Esophagus muscularis mucosa (tissue), 4 donors: ENCODE measurements at regions not wholly inside any gene's neighbourhood (a gene's known extent, or its start where the extent isn't known, plus 50 kb on each side); places are given as distances from the start of the nearest gene placed in this dataset.

Experiments used
- DNase-seq: peaks from one replicate; pipeline ENCODE4 v3.0.0-alpha.2; 2017; ENCODE audit errors: extremely low spot score
- H3K27ac ChIP-seq, 4 donors: fragments of 200-600 bp; sonication (generic); replicated peaks in 1 of 4; 1 replicate in 3 of 4; 2 replicates in 1 of 4; pipeline ENCODE4 v1.5.1; 2016 to 2019; ENCODE audit warnings: mild to moderate bottlenecking in 1 of 4
- H3K27me3 ChIP-seq, 4 donors: fragments of 200-600 bp; sonication (generic); one replicate each; pipeline versions ENCODE4 v1.5.1 to v1.6.0; 2016 to 2019
- H3K36me3 ChIP-seq, 4 donors: fragments of 200-600 bp; sonication (generic); one replicate each; pipeline ENCODE4 v1.5.1; 2016 to 2019
- H3K4me1 ChIP-seq, 4 donors: fragments of 200-600 bp; sonication (generic); one replicate each; pipeline ENCODE4 v1.5.1; 2016 to 2019
- H3K4me3 ChIP-seq, 4 donors: fragments of 200-600 bp; sonication (generic); 1 replicate in 2 of 4; 2 replicates in 2 of 4; pipeline ENCODE4 v1.5.1; 2016 to 2019; ENCODE audit warnings: mild to moderate bottlenecking in 4 of 4, moderate library complexity in 1 of 4
- H3K9me3 ChIP-seq, 4 donors: fragments of 200-600 bp; sonication (generic); 1 replicate in 3 of 4; 2 replicates in 1 of 4; pipeline ENCODE4 v1.5.1; 2016 to 2019
- EP300 ChIP-seq: sonication (generic); formaldehyde crosslinking; IDR thresholded peaks from one replicate; pipeline ENCODE4 v1.6.1; 2017; ENCODE audit warnings: antibody characterized with exemption
- POLR2A ChIP-seq: fragments of 450-650 bp; IDR thresholded peaks from one replicate; pipeline ENCODE4 v1.6.1; 2017; ENCODE audit warnings: antibody characterized with exemption, moderate library complexity, mild to moderate bottlenecking, low read depth
- POLR2AphosphoS5 ChIP-seq, 2 donors: sonication (generic); formaldehyde crosslinking; IDR thresholded peaks; one replicate each; pipeline ENCODE4 v1.6.1; 2017; ENCODE audit warnings: antibody characterized with exemption in 2 of 2
- WGBS: methylation state at CpG from one replicate; pipeline ENCODE4 v1.1.5; 2018; 5-methylcytosine and 5-hydroxymethylcytosine counted together
- intact Hi-C: fragments of 100-400 bp; cut with DNase I; formaldehyde crosslinking; loops from one replicate; pipeline ENCODE4 v1.15.1; 2023
- TF ChIP-seq, protein P1 (sequence below), 3 experiments: fragments of 200-600 bp in 2 of 3; fragments of 450-650 bp in 1 of 3; sonication (generic) in 2 of 3; IDR thresholded peaks; one replicate each; pipeline ENCODE4 v1.5.1; 2017 to 2019; ENCODE audit warnings: antibody characterized with exemption in 3 of 3, mild to moderate bottlenecking in 2 of 3, moderate library complexity in 1 of 3

DNA sequence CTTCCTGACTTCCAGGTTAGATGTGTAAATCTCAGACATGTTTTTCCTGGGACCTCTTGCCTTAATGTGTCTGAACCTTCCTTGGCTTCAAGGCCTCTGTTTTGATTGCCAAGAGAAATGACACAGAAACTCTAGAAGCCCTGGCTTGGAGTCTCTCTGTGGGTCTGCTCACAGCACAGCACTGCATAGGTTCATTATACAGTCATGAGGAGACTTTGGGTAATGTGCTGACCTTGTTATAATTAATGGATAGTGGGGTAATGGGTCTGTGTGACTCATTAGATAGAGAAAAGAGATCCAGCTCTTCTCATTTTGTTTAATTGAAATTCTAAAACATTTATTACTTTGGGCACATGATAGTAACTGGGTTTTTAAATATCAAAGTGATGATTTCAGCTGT lies 175.8 kb upstream of the GLRA1 start:
- no peak for DNase-seq
- TF ChIP-seq, protein P1, sequence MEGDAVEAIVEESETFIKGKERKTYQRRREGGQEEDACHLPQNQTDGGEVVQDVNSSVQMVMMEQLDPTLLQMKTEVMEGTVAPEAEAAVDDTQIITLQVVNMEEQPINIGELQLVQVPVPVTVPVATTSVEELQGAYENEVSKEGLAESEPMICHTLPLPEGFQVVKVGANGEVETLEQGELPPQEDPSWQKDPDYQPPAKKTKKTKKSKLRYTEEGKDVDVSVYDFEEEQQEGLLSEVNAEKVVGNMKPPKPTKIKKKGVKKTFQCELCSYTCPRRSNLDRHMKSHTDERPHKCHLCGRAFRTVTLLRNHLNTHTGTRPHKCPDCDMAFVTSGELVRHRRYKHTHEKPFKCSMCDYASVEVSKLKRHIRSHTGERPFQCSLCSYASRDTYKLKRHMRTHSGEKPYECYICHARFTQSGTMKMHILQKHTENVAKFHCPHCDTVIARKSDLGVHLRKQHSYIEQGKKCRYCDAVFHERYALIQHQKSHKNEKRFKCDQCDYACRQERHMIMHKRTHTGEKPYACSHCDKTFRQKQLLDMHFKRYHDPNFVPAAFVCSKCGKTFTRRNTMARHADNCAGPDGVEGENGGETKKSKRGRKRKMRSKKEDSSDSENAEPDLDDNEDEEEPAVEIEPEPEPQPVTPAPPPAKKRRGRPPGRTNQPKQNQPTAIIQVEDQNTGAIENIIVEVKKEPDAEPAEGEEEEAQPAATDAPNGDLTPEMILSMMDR (IDR thresholded peaks at IDR 0.05), result no peak
- TF ChIP-seq EP300 (no peak), POLR2A (no peak), POLR2AphosphoS5 (IDR thresholded peaks at IDR 0.05) (no peak)
- H3K4me1 ChIP-seq, result no peaks in the 10 kb centered on the region
- no peak overlapping the region for H3K27ac ChIP-seq
- no peaks in the 10 kb centered on the region for H3K27me3 ChIP-seq
- no peak overlapping the region for H3K4me3 ChIP-seq
- no peaks in the 10 kb centered on the region for H3K9me3 ChIP-seq
- intact Hi-C loops, result no loop called here
- H3K36me3 ChIP-seq, result no peaks in the 10 kb centered on the region

DNA sequence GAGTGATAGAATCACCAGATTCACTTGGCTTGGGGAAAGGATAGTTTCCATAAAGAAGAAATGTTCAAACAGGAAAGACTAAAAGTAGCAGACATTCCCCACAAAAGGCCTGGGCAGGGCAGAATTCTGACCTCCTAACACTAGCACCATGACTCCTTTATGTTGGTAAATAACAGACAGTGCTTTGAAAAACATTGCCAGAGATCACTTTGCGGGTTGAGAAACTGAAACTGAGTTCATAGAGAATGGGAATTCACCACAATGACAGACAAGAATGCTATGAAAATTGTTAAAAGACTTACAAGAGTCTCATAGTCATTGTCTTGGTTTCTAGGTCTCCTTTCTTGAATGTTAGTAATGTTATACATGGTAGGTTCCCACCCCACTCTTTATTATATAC lies 172.5 kb upstream of the GLRA1 start:
- Histone ChIP-seq H3K27ac (no peak overlapping the region), H3K36me3 (no peaks in the 10 kb centered on the region), H3K4me1 (no peaks in the 10 kb centered on the region), H3K27me3 (no peaks in the 10 kb centered on the region), H3K9me3 (no peaks in the 10 kb centered on the region), H3K4me3 (no peak overlapping the region)
- no peak for DNase-seq
- 87% methylated on average over 1 of the region's 1 CpG for WGBS
- intact Hi-C loops, result no loop called here
- no peak for TF ChIP-seq POLR2AphosphoS5 (IDR thresholded peaks at IDR 0.05)
- TF ChIP-seq, protein P1 (IDR thresholded peaks at IDR 0.05), result no peak
- TF ChIP-seq EP300, result no peak
- TF ChIP-seq POLR2A, result no peak

DNA sequence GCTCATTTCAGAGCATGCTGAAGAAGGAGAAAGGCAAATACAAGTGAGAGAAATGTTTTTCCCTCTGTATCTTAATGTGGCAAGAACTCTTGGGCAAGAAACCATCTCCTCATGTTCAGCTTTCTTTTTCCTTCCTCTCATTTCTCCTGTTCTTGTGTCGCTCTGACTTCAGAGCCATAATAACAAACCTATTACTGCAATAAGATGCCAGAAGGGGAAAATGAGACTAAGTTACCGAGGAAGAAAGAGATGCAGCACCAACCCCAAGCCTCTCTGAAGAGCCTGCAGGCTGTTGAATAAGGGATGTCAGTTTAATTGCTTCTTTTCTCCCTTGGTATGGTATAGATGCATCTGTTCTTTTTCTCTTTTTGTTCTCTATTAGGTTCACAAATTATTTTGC lies 170.1 kb upstream of the GLRA1 start:
- Histone ChIP-seq H3K4me1 (no peaks in the 10 kb centered on the region), H3K27me3 (no peaks in the 10 kb centered on the region), H3K27ac (no peak overlapping the region), H3K4me3 (no peak overlapping the region), H3K9me3 (no peaks in the 10 kb centered on the region), H3K36me3 (no peaks in the 10 kb centered on the region)
- WGBS, result 55% methylated on average over 2 of the region's 2 CpGs
- TF ChIP-seq POLR2A (no peak), EP300 (no peak), POLR2AphosphoS5 (IDR thresholded peaks at IDR 0.05) (no peak)
- TF ChIP-seq, protein P1 (IDR thresholded peaks at IDR 0.05), result no peak
- peak; percentile 57 for DNase-seq
- intact Hi-C loops, result no loop called here

DNA sequence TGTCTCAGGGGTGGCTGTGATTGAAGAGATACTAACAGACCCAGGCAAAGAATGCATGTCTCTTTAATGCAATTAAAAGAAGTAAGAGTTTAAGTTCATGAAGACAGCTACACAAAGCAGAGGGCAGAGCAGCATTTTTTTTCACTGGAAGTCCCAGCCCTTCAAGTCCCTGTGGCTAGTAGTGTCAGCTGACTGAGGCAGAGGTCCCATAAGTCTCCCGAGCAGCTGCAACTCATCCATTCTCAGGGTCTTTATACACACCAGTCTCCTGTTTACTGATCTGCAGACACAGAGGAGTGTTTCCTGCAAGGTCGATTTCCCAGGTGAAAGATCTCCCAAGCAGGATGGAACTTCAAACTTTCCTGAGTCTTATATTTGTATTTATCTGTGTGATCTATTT lies 169.4 kb upstream of the GLRA1 start:
- intact Hi-C loops, result no loop called here
- WGBS, result 25% methylated on average over 2 of the region's 2 CpGs

DNA sequence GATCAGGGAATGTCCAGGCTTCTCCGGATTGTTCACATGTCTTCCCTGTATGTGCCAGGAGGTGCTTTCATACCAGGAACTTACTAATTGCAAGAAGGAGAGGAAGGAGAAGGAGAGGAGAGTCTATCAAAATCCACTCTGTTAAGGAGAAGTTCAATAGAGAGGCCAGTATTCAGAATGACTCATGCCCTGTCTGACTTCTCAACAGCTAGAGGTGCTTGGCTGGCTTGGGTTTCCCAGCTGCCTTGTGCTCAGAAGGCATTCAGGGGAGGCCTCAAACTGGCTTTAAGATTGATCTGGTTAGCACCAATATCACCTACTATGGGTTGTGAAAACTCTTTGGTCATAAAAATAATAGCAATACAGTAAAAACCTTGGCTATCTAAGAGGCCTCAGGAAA lies 167.9 kb upstream of the GLRA1 start:
- 88% methylated on average over 1 of the region's 1 CpG for WGBS
- Histone ChIP-seq H3K4me1 (no peaks in the 10 kb centered on the region), H3K36me3 (no peaks in the 10 kb centered on the region), H3K27me3 (no peaks in the 10 kb centered on the region), H3K9me3 (no peaks in the 10 kb centered on the region), H3K4me3 (no peak overlapping the region), H3K27ac (no peak overlapping the region)
- intact Hi-C loops, result no loop called here
- DNase-seq, result peak; percentile 62
- TF ChIP-seq, protein P1 (IDR thresholded peaks at IDR 0.05), result no peak

More for the DNA sequence above, 169.4 kb upstream of the GLRA1 start:
- TF ChIP-seq, protein P1 (IDR thresholded peaks at IDR 0.05), result no peak
- TF ChIP-seq POLR2A, result no peak
- TF ChIP-seq POLR2AphosphoS5 (IDR thresholded peaks at IDR 0.05), result no peak
- TF ChIP-seq EP300, result no peak
- peak; percentile 68 for DNase-seq
- Histone ChIP-seq H3K9me3 (no peaks in the 10 kb centered on the region), H3K27me3 (no peaks in the 10 kb centered on the region), H3K4me1 (no peaks in the 10 kb centered on the region), H3K4me3 (no peak overlapping the region), H3K36me3 (no peaks in the 10 kb centered on the region), H3K27ac (no peak overlapping the region)
